T47D (cell line): ENCODE measurements at regions not wholly inside any gene's neighbourhood (a gene's known extent, or its start where the extent isn't known, plus 50 kb on each side); places are given as distances from the start of the nearest gene placed in this dataset.

Experiments used
- DNase-seq, 2 experiments: peaks; one replicate each; pipeline versions ENCODE4 v3.0.0 to v3.0.0-alpha.2; 2011 to 2012; ENCODE audit warnings: low read depth in 1 of 2, low spot score in 1 of 2
- JUND ChIP-seq: IDR thresholded peaks from 2 replicates; pipeline ENCODE4 v1.6.1; 2012; ENCODE audit warnings: low read depth
- in situ Hi-C: cut with HindIII; loops from 2 replicates; pipeline ENCODE4 v1.10.0; 2016; ENCODE audit warnings: low sequenced_read_pairs, low pct_unique_long_range_greater_than_20kb

- DNase-seq: no peak
- TF ChIP-seq JUND: no peak
- in situ Hi-C loops: no loop called here
Measured at GRCh38 chr3:184642631-184643285, 69.1 kb downstream of the MAGEF1 start.

DNA sequence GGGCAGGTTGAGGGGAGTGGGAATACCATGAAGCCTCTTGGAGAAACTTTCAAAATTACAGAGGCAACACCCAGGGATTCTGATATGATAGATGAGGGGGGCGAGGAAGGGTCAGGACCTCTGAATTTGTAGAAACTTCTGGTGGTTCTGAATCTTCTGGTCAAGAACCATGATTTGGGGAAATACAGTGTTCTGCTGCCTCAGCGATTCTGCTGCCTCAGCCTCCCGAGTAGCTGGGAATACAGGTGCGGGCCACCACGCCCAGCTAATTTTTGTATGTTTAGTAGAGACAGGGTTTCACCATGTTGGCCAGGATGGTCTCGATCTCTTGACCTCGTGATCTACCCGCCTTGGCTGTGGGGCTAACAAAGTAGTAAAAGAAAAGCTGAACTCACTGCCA lies 70.4 kb downstream of the MAGEF1 start:
- in situ Hi-C loops: no loop called here
- TF ChIP-seq JUND: no peak
- DNase-seq: no peak

GRCh38 chr3:184639351-184639750 lies 72.5 kb downstream of the MAGEF1 start:
- no peak for TF ChIP-seq JUND
- in situ Hi-C loops: no loop called here
- DNase-seq: no peak

DNA sequence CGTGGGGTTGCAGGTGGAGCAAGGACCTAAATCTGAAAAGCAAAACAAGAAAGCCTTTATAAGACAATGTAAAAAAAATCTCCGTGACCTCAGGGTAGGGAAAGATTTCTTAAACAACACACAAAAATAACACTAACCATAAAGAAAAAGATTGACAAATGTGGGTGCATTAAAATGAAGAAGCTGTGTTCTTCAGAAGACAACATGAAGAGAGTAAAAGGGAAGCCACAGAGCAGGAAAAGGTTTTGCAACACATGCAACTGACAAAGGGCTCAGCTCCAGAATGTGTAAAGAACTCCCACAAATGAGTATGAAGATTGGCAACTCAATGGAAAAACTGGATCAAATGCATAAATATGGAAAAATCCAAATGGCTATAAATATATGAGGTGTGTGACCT lies 74.2 kb downstream of the MAGEF1 start:
- TF ChIP-seq JUND: no peak
- DNase-seq: no peak
- in situ Hi-C loops: no loop called here

DNA sequence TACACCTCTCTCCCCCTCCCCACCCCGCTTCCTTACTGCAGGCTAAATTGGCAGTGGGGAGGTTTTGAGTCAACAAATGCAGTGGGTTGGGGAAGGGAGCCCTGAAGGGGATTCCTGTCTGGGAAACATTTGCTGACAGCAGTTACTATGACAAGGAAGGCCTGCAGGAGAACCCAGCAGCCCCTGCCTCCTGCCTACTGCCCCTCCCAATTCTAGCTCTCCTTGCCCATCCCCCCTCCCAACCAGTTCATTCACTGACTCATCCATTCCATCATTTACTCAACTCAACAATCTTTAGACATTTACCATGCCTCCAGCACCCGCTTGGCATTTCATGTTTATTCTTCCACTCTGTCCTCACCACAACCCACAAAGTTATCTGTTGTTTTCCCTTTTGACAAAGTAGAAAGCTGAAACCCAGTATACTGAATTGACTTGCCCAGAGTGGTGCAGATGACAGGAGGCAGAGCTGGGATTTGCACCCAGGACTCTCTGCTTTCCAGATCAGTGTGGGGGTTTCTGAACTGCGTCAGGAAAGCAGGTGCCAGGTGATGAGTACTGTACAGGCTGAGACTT lies 75.0 kb downstream of the MAGEF1 start:
- in situ Hi-C loops: no loop called here
- peak; percentile 42 to 80 for DNase-seq
- TF ChIP-seq JUND: no peak

DNA sequence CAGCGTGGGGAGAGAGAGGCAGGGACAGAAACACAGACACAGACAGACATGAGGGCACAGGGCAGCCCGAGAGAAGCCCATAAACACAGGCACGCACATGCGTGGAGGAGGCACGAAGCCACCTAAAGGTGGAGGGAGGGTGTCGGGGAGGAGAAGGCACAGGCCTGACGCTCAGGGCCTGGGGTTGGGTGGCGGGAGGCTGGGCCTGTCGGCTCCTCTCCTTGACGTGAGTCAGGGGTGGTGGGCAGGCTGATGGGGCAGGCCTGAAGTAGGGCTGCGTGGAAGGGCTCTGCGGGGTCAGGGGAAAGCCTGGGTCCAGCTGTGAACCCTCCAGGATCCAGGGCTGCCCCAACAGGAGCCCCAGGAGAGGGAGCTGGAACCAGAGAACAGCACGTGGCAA lies 74.2 kb downstream of the EPHB3 start:
- no peak for TF ChIP-seq JUND
- no peak for DNase-seq
- in situ Hi-C loops: no loop called here

DNA sequence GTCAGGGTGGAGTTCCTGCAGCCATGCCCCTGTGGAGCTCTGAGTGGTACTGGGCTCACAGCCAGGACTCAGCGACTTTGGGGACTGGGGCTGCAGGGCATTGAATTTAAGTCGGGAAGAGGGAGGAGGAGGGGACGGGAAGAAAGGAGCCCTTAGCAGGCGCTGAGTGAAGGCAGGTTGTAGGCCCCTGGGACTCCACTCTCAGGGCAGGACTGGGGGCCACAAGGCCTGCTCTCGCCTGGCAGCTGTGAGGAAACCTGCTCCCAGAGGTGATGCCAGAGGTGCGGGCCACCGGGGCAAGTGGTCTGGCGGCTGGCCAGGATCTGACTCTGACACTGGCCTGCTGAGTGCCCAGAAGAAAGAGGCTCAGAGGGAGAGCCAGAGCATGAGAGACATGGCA lies 73.5 kb downstream of the EPHB3 start:
- TF ChIP-seq JUND: no peak
- in situ Hi-C loops: no loop called here
- peak in 1 of 2 experiments; percentile 37 for DNase-seq

DNA sequence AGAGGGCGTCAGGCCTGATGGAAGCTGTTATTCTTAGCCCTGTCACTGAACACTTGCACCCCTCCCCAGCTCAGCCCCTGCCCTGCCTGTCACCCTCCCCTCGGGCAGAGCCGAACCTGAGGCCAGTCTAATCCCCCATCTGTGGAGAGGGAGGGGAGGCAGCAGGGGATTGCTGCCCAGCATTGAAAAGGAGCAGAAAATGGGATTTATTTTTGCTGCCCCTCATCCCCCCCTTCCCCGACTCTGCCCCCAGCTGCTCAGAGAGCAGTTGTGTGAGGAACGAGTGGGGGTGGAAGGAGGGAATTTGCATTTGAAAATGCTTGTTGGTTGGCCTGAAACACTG lies 71.6 kb downstream of the EPHB3 start:
- in situ Hi-C loops: no loop called here
- DNase-seq: no peak
- TF ChIP-seq JUND: no peak

- TF ChIP-seq JUND: no peak
- in situ Hi-C loops: no loop called here
- DNase-seq: peak in 1 of 2 experiments; percentile 44
Measured at GRCh38 chr3:184632551-184633236, 71.1 kb downstream of the EPHB3 start.
